HepG2 (cell line): ENCODE measurements at regions not wholly inside any gene's neighbourhood (a gene's known extent, or its start where the extent isn't known, plus 50 kb on each side); places are given as distances from the start of the nearest gene placed in this dataset.

Source experiments
- ATAC-seq: fragments of 200-7000 bp; cut with Tn5 transposase; 3 replicates; pipeline ENCODE4 v1.9.1; 2020; ENCODE audit warnings: mild to moderate bottlenecking, moderate library complexity
- BruUV-seq: library from RNA; stranded (reverse); fragments of 400-500 nt; replicated peaks from 2 replicates; lab custom pipeline; 2021; lab: Mats Ljungman, UMichigan
- CTCF ChIA-PET: fragments of 300-600 bp; formaldehyde crosslinking; extraction: SDS; loops from one replicate; lab custom pipeline; 2021; ENCODE audit warnings: low total read pairs, inconsistent platforms, low intra/inter-chr PET ratio; lab: Yijun Ruan, JAX
- POLR2A ChIA-PET: fragments of 350-600 bp; sonication (Branson Sonifier 250); formaldehyde crosslinking; loops from one replicate; lab custom pipeline; 2020; ENCODE audit warnings: antibody characterized with exemption, inconsistent platforms; lab: Yijun Ruan, JAX
- DNase-seq: peaks from one replicate; pipeline ENCODE4 v3.0.0-alpha.2; 2015; ENCODE audit warnings: low spot score
- FAIRE-seq: peaks from 3 replicates; lab custom pipeline; 2011; peaks lifted over from hg19 to GRCh38; lab: Jason Lieb, UNC
- H2AFZ ChIP-seq: one replicate; pipeline ENCODE4 v1.6.1; 2011; ENCODE audit warnings: low read length, inconsistent platforms
- H3K27ac ChIP-seq: fragments of 300-600 bp; 3 replicates; pipeline ENCODE4 v1.8.0; 2011; ENCODE audit warnings: mixed run types, mild to moderate bottlenecking, mixed read lengths, low read length, inconsistent platforms; ENCODE audit not compliant: insufficient read depth; ENCODE audit errors: extremely low read length
- H3K27me3 ChIP-seq, 2 experiments: fragments of 200-600 bp in 1 of 2; 2 replicates in 1 of 2; 3 replicates in 1 of 2; pipeline versions ENCODE4 v1.6.0 to v1.8.0; 2011; ENCODE audit warnings: low read length in 2 of 2, mild to moderate bottlenecking in 2 of 2, moderate library complexity in 2 of 2, inconsistent platforms in 1 of 2; ENCODE audit not compliant: insufficient read depth in 2 of 2, control insufficient read depth in 1 of 2
- H3K36me3 ChIP-seq, 2 experiments: fragments of 200-600 bp in 1 of 2; replicated peaks in 1 of 2; 2 replicates in 1 of 2; 3 replicates in 1 of 2; pipeline versions ENCODE4 v1.5.1 to v1.8.0; 2011; ENCODE audit warnings: low read length in 2 of 2, inconsistent platforms in 1 of 2; ENCODE audit not compliant: insufficient read depth in 2 of 2, control insufficient read depth in 1 of 2
- H3K4me1 ChIP-seq: 2 replicates; pipeline ENCODE4 v1.5.1; 2012; ENCODE audit warnings: low read length, inconsistent platforms; ENCODE audit not compliant: insufficient read depth
- H3K4me2 ChIP-seq: 2 replicates; pipeline ENCODE4 v1.6.0; 2011; ENCODE audit warnings: low read depth, low read length, inconsistent platforms
- H3K4me3 ChIP-seq, 3 experiments: fragments of 200-600 bp in 1 of 3; sonication (generic), shearing (Covaris generic) in 1 of 3; replicated peaks in 1 of 3; 2 replicates each; pipeline ENCODE4 v1.5.1; 2011 to 2016; ENCODE audit warnings: low read length in 3 of 3, inconsistent platforms in 2 of 3, low read depth in 2 of 3, mild to moderate bottlenecking in 2 of 3, control low read depth in 1 of 3, mixed read lengths in 1 of 3; ENCODE audit not compliant: insufficient read depth in 1 of 3
- H3K79me2 ChIP-seq: one replicate; pipeline ENCODE4 v1.6.1; 2011; ENCODE audit warnings: low read length, inconsistent platforms; ENCODE audit not compliant: insufficient read depth
- H3K9ac ChIP-seq: 2 replicates; pipeline ENCODE4 v1.6.0; 2011; ENCODE audit warnings: mild to moderate bottlenecking, low read depth, low read length, inconsistent platforms; ENCODE audit not compliant: insufficient read depth
- H3K9me3 ChIP-seq: 2 replicates; pipeline ENCODE4 v1.5.1; 2012; ENCODE audit warnings: mild to moderate bottlenecking, low read length
- H4K20me1 ChIP-seq: 2 replicates; pipeline ENCODE4 v1.6.0; 2011; ENCODE audit warnings: inconsistent platforms, mild to moderate bottlenecking, low read length, moderate library complexity; ENCODE audit not compliant: insufficient read depth
- AKNA ChIP-seq: sonication (generic); formaldehyde crosslinking; IDR thresholded peaks from 2 replicates; pipeline ENCODE4 v1.4.0; 2020; ENCODE audit warnings: missing genetic modification reagents, borderline replicate concordance
- ATM ChIP-seq: fragments of 450-650 bp; IDR thresholded peaks from 2 replicates; pipeline ENCODE4 v1.7.1; 2017; ENCODE audit warnings: mild to moderate bottlenecking, borderline replicate concordance
- HMG20B ChIP-seq: conservative IDR thresholded peaks from 2 replicates; pipeline ENCODE4 v1.6.1; 2016; ENCODE audit warnings: missing genetic modification reagents, missing compliant biosample characterization
- HNRNPH1 ChIP-seq: fragments of 200-400 bp; formaldehyde crosslinking; optimal IDR thresholded peaks from 2 replicates; pipeline ENCODE3; 2017; ENCODE audit warnings: mild to moderate bottlenecking, low read depth, low read length
- MXD3 ChIP-seq: IDR thresholded peaks from 2 replicates; pipeline ENCODE4 v1.6.1; 2016; ENCODE audit warnings: mild to moderate bottlenecking, missing biosample characterization, missing genetic modification reagents
- NFYC ChIP-seq: IDR thresholded peaks from 2 replicates; pipeline ENCODE4 v1.6.1; 2016; ENCODE audit warnings: missing genetic modification reagents, missing compliant biosample characterization
- POGK ChIP-seq: sonication (generic); formaldehyde crosslinking; conservative IDR thresholded peaks from 2 replicates; pipeline ENCODE4 v1.8.0; 2022; ENCODE audit warnings: mild to moderate bottlenecking, moderate library complexity, missing genetic modification reagents
- SNAPC2 ChIP-seq: sonication (generic); formaldehyde crosslinking; IDR thresholded peaks from 2 replicates; pipeline ENCODE4 v1.8.1; 2022; ENCODE audit warnings: mild to moderate bottlenecking, missing genetic modification reagents
- ZBTB26 ChIP-seq: IDR thresholded peaks from 2 replicates; pipeline ENCODE4 v1.6.1; 2016; ENCODE audit warnings: missing compliant biosample characterization, missing genetic modification reagents, borderline replicate concordance
- ZBTB44 ChIP-seq: sonication (generic); formaldehyde crosslinking; IDR thresholded peaks from 2 replicates; pipeline ENCODE4 v1.4.0; 2020; ENCODE audit warnings: missing genetic modification reagents
- ZNF367 ChIP-seq: sonication (generic); formaldehyde crosslinking; IDR thresholded peaks from 2 replicates; pipeline ENCODE4 v1.4.0; 2020; ENCODE audit warnings: missing genetic modification reagents, borderline replicate concordance
- ZNF547 ChIP-seq: sonication (generic); formaldehyde crosslinking; IDR thresholded peaks from 2 replicates; pipeline ENCODE4 v1.5.1; 2020; ENCODE audit warnings: mild to moderate bottlenecking, missing genetic modification reagents
- ZNF784 ChIP-seq: sonication (generic); formaldehyde crosslinking; IDR thresholded peaks from 2 replicates; pipeline ENCODE4 v1.5.1; 2020; ENCODE audit warnings: missing genetic modification reagents, mild to moderate bottlenecking, borderline replicate concordance
- WGBS: methylation state at CpG from one replicate; pipeline ENCODE4 v1.1.6; 2017; ENCODE audit warnings: low lambda C conversion rate; 5-methylcytosine and 5-hydroxymethylcytosine counted together
- in situ Hi-C: cut with HindIII; loops from 2 replicates; pipeline ENCODE4 v1.10.0; 2017; ENCODE audit warnings: low pct_unique_long_range_greater_than_20kb; ENCODE audit not compliant: extremely low pct_ligation_motif_present
- intact Hi-C: fragments of 100-400 bp; cut with micrococcal nuclease; formaldehyde crosslinking; loops from one replicate; pipeline ENCODE4 v1.10.0; 2022; ENCODE audit not compliant: unreplicated experiment

- Histone ChIP-seq H3K9me3 (no peaks in the 10 kb centered on the region), H3K9ac (no peak overlapping the region), H3K36me3 (no peaks in the 10 kb centered on the region), H3K27me3 (no peaks in the 10 kb centered on the region), H3K4me1 (no peaks in the 10 kb centered on the region), H3K4me3 (no peak overlapping the region), H3K79me2 (no peaks in the 10 kb centered on the region), H4K20me1 (no peaks in the 10 kb centered on the region), H2AFZ (no peak overlapping the region), H3K27ac (no peak overlapping the region), H3K4me2 (no peak overlapping the region)
- ATAC-seq = no peak
- no TSS peak for BruUV-seq
- DNase-seq = no peak
- in situ Hi-C loops (no loop called here), intact Hi-C loops (no loop called here)
- FAIRE-seq = no peak
- CTCF ChIA-PET = no interaction called here
- 9% methylated on average over 3 of the region's 3 CpGs for WGBS
- POLR2A ChIA-PET = no interaction called here
- TF ChIP-seq MXD3 (no peak), HMG20B (CRISPR knock-in tag) (no peak), ZBTB44 (no peak), ATM (no peak), HNRNPH1 (no peak), ZNF547 (CRISPR knock-in tag) (no peak), ZNF784 (CRISPR knock-in tag) (no peak), ZNF367 (CRISPR knock-in tag) (no peak), ZBTB26 (no peak), POGK (CRISPR knock-in tag) (no peak), NFYC (no peak), AKNA (CRISPR knock-in tag) (no peak), SNAPC2 (CRISPR knock-in tag) (no peak)
These were observed 180.5 kb upstream of the VEPH1 start for GRCh38 chr3:157683668-157684067.
